ENCODE measurements at regions not wholly inside any gene's neighbourhood (a gene's known extent, or its start where the extent isn't known, plus 50 kb on each side); places are given as distances from the start of the nearest gene placed in this dataset.

DNA sequence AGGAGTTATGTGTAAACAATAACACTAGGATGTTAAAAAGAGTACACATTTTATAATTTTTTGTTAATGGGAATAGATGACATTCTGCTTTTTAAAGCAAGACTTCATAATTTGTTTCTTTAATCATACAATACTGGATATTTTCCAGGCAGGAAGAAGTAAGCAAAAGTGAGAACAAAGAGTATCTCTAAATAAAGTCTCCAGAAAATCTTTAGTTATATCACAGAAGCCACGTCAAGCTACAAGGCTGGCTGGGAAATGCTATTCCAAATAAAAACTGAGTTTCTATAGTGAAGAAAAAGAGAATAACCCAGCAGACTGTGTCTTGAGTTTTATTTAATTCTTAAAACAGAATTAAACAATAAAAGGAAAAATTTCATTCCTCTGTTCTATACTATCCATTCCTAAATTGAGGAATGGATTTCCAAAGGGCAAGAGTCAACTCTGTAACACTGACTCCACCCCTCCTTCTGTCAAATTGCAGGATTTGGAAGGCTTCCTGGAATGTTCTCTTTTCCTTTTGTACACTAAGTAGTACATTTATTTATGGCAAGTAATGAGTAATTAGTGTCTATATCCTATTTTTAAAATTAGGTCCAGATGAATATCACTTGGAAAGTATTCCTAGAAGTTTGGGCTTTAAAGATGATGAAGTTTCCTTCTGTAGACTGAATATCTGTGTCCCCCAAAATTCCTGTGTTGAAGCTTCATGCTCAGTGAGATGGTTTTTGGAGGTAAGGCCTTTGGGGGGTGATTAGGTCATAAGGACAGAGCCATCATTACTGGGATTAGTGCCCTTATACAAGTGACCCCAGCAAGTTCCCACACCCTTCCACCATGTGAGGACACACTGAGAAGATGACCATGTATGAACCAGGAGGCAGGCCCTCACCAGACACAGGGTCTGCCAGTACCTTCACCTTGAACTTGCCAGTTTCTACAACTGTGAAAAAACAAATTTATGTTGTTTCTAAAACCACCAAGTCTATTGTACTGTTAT lies 290.9 kb downstream of the CRPPA start:
- Histone ChIP-seq H3K36me3 (no peaks in the 10 kb centered on the region), H3K4me3 (no peak overlapping the region), H3K27ac (no peak overlapping the region), H3K4me1 (peaks cover 10% of the 10 kb centered on the region), H3K9me3 (no peaks in the 10 kb centered on the region), H3K27me3 (no peaks in the 10 kb centered on the region)
- no peak for DNase-seq (ENCODE audit: extremely low spot score in 2 of 2)
- no peak for TF ChIP-seq POLR2AphosphoS5 (IDR thresholded peaks at IDR 0.05; ENCODE audit: insufficient read depth in 1 of 2, low read depth in 1 of 2)
- TF ChIP-seq POLR2A (IDR thresholded peaks at IDR 0.05), result no peak
- TF ChIP-seq, protein P1, sequence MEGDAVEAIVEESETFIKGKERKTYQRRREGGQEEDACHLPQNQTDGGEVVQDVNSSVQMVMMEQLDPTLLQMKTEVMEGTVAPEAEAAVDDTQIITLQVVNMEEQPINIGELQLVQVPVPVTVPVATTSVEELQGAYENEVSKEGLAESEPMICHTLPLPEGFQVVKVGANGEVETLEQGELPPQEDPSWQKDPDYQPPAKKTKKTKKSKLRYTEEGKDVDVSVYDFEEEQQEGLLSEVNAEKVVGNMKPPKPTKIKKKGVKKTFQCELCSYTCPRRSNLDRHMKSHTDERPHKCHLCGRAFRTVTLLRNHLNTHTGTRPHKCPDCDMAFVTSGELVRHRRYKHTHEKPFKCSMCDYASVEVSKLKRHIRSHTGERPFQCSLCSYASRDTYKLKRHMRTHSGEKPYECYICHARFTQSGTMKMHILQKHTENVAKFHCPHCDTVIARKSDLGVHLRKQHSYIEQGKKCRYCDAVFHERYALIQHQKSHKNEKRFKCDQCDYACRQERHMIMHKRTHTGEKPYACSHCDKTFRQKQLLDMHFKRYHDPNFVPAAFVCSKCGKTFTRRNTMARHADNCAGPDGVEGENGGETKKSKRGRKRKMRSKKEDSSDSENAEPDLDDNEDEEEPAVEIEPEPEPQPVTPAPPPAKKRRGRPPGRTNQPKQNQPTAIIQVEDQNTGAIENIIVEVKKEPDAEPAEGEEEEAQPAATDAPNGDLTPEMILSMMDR (IDR thresholded peaks at IDR 0.05), result no peak
- intact Hi-C loops (cut with DNase I), result no loop called here

DNA sequence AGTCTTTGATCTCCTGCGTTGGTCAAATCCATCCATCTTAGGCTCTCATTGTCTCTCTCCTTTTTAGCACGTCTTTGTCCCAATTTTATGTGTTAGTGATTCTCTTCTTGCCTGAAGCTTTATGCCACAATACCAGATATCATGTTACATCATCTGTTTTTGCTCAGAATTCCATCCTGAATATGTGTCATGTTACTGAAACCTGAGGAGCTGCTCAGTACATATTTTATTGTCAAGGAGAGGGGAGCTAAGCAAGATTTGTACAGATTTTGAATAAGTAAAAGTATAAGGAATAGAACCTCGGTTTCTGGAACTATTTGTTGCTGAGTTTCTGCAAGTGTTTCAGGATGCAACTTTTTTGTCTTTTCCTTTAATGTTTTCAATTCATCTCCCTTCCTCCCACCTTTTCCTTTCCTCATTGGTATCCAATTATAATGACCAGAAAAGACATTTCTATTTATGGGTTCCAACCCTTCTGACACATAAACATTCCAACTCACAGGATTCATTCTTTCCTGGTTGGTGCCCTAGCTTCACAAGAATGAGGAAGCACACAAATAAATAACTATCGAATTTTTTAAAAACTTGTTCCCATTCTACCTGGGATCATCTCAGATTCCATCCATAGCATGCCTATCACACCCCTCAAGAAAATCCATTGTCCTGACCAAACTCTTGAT lies 291.8 kb downstream of the CRPPA start:
- DNase-seq (ENCODE audit: extremely low spot score in 2 of 2), result no peak
- intact Hi-C loops (cut with DNase I), result no loop called here
- no peak for TF ChIP-seq POLR2AphosphoS5 (IDR thresholded peaks at IDR 0.05; ENCODE audit: insufficient read depth in 1 of 2, low read depth in 1 of 2)
- TF ChIP-seq, protein P1 (IDR thresholded peaks at IDR 0.05), result no peak
- no peak for TF ChIP-seq POLR2A (IDR thresholded peaks at IDR 0.05)
- no peaks in the 10 kb centered on the region for H3K36me3 ChIP-seq
- peaks cover 10% of the 10 kb centered on the region for H3K4me1 ChIP-seq
- no peaks in the 10 kb centered on the region for H3K27me3 ChIP-seq
- H3K9me3 ChIP-seq, result no peaks in the 10 kb centered on the region
- H3K27ac ChIP-seq, result no peak overlapping the region
- H3K4me3 ChIP-seq, result no peak overlapping the region

DNA sequence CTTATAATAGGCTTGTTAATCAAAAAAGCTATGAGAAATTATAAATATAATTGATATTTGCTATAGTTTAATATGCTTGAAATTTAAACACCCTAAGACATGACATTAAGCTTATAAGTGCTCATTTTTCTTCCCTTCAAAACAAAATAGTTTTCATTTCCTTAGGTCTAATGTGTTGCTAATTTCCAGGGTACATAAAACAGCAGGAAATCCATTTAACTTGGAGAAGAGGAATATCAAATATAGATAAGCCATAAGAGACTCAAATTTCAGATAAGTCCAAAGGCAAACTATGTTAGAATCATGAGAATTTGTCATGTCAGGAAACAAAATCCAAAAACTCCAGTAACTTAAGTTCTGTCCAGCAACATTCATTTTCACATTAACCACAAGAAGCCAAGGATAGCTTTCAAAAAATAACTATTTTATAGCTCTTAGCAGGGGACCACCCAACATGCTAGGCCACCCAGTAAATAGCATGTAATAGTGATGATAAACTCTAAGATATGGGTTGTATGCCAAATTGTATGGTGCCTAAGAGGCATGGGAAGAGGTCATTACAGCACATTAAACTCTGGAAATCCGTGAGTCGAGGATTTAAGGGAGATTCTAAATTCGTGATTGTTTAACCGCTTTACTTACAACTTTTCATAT lies 298.1 kb downstream of the CRPPA start:
- Histone ChIP-seq H3K27me3 (no peaks in the 10 kb centered on the region), H3K9me3 (no peaks in the 10 kb centered on the region), H3K36me3 (no peaks in the 10 kb centered on the region), H3K27ac (no peak overlapping the region), H3K4me1 (no peaks in the 10 kb centered on the region), H3K4me3 (no peak overlapping the region)
- intact Hi-C loops (cut with DNase I), result no loop called here
- DNase-seq (ENCODE audit: extremely low spot score in 2 of 2), result no peak
- TF ChIP-seq, protein P1 (IDR thresholded peaks at IDR 0.05), result no peak
- TF ChIP-seq POLR2A (IDR thresholded peaks at IDR 0.05) (no peak), POLR2AphosphoS5 (IDR thresholded peaks at IDR 0.05; ENCODE audit: insufficient read depth in 1 of 2, low read depth in 1 of 2) (no peak)

DNA sequence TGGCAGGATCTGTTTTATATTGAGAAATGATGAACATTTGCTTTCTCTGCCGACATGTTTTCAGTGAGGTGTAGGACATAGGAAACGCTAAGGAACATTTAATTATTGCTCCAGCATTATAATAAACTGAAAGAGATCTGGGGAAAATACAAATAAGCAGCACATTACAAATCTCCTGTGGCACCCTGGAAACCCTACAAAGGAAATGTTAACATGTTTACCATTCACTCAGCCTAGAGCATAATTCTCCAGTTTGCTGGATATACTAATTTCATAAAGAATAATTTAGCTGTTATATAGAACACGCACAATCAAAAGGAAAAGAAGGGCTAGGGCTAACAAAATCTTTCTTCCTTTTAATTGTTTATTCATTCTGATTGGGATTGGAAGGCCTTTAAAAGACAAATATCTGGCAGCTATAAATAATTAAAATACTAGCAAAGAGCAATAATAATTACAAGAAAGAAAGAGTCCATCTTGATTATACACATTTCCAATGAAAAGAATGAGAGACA lies 299.4 kb downstream of the CRPPA start:
- Histone ChIP-seq H3K27me3 (no peaks in the 10 kb centered on the region), H3K4me3 (no peak overlapping the region), H3K27ac (no peak overlapping the region), H3K36me3 (no peaks in the 10 kb centered on the region), H3K4me1 (no peaks in the 10 kb centered on the region), H3K9me3 (no peaks in the 10 kb centered on the region)
- no peak for TF ChIP-seq POLR2A (IDR thresholded peaks at IDR 0.05)
- TF ChIP-seq POLR2AphosphoS5 (IDR thresholded peaks at IDR 0.05; ENCODE audit: insufficient read depth in 1 of 2, low read depth in 1 of 2), result no peak
- TF ChIP-seq, protein P1 (IDR thresholded peaks at IDR 0.05), result no peak
- no peak for DNase-seq (ENCODE audit: extremely low spot score in 2 of 2)
- intact Hi-C loops (cut with DNase I), result no loop called here

Data from vagina (tissue), 2 donors.